WTC11 (cell line): ENCODE measurements at regions not wholly inside any gene's neighbourhood (a gene's known extent, or its start where the extent isn't known, plus 50 kb on each side); places are given as distances from the start of the nearest gene placed in this dataset.

Source experiments
- ATAC-seq: fragments of 200-7000 bp; cut with Tn5 transposase; 2 replicates; pipeline ENCODE4 v1.10.0; 2021; ENCODE audit warnings: mild to moderate bottlenecking, moderate library complexity
- CTCF ChIA-PET: fragments of 300-600 bp; sonication (Branson Sonifier 250); formaldehyde crosslinking; loops from one replicate; lab custom pipeline; 2021; ENCODE audit warnings: antibody characterized with exemption; lab: Charles Lee
- POLR2A ChIA-PET: fragments of 350-600 bp; sonication (Branson Sonifier 250); formaldehyde crosslinking; loops from one replicate; lab custom pipeline; 2021; ENCODE audit warnings: antibody characterized with exemption; lab: Charles Lee
- DNase-seq: peaks from one replicate; pipeline ENCODE4 v3.0.0; 2021; ENCODE audit warnings: low spot score
- H3K27ac Mint-ChIP-seq: 2 replicates; pipeline ENCODE4 v1.8.0; 2021; ENCODE audit warnings: mixed read lengths
- H3K27me3 Mint-ChIP-seq: 2 replicates; pipeline ENCODE4 v1.8.0; 2021; ENCODE audit warnings: low read depth, mild to moderate bottlenecking, moderate library complexity, mixed read lengths
- H3K36me3 Mint-ChIP-seq: 2 replicates; pipeline ENCODE4 v1.8.0; 2021; ENCODE audit warnings: mixed read lengths
- H3K4me1 Mint-ChIP-seq: 2 replicates; pipeline ENCODE4 v1.8.0; 2022; ENCODE audit warnings: mixed read lengths
- H3K4me3 Mint-ChIP-seq: 2 replicates; pipeline ENCODE4 v1.8.0; 2021; ENCODE audit warnings: mild to moderate bottlenecking, moderate library complexity, mixed read lengths
- H3K9me3 Mint-ChIP-seq: 2 replicates; pipeline ENCODE4 v1.8.0; 2021; ENCODE audit warnings: mixed read lengths
- AR ChIP-seq: fragments of 250-450 bp; sonication (Bioruptor Pico); IDR thresholded peaks from 2 replicates; pipeline ENCODE4 v1.9.0; 2021; ENCODE audit warnings: mild to moderate bottlenecking
- ATF2 ChIP-seq: sonication (generic); formaldehyde crosslinking; IDR thresholded peaks from 2 replicates; pipeline ENCODE4 v1.8.1; 2022; ENCODE audit warnings: low read depth, missing genetic modification reagents, borderline replicate concordance
- CBFB ChIP-seq: sonication (generic); formaldehyde crosslinking; IDR thresholded peaks from 2 replicates; pipeline ENCODE4 v1.8.1; 2022; ENCODE audit warnings: mild to moderate bottlenecking, low read depth, missing genetic modification reagents
- CREB1 ChIP-seq: sonication (generic); formaldehyde crosslinking; IDR thresholded peaks from 2 replicates; pipeline ENCODE4 v1.8.0; 2023; ENCODE audit warnings: mild to moderate bottlenecking, missing genetic modification reagents
- E2F4 ChIP-seq: sonication (generic); formaldehyde crosslinking; IDR thresholded peaks from 2 replicates; pipeline ENCODE4 v1.8.1; 2022; ENCODE audit warnings: low read depth, mild to moderate bottlenecking, moderate library complexity, missing genetic modification reagents, borderline replicate concordance
- ELF4 ChIP-seq: sonication (generic); formaldehyde crosslinking; IDR thresholded peaks from 2 replicates; pipeline ENCODE4 v1.8.1; 2022; ENCODE audit warnings: low read depth, mild to moderate bottlenecking, moderate library complexity, missing genetic modification reagents
- EMX1 ChIP-seq: fragments of 250-450 bp; sonication (Bioruptor Pico); IDR thresholded peaks from 2 replicates; pipeline ENCODE4 v1.8.0; 2021; ENCODE audit warnings: mild to moderate bottlenecking
- FOXP1 ChIP-seq: sonication (generic); formaldehyde crosslinking; IDR thresholded peaks from 2 replicates; pipeline ENCODE4 v1.8.0; 2022; ENCODE audit warnings: missing genetic modification reagents, mild to moderate bottlenecking, moderate library complexity, borderline replicate concordance
- HMGA2 ChIP-seq: fragments of 250-450 bp; sonication (Bioruptor Pico); IDR thresholded peaks from 2 replicates; pipeline ENCODE4 v1.4.0; 2021; ENCODE audit warnings: mild to moderate bottlenecking, moderate library complexity
- JUN ChIP-seq: sonication (generic); formaldehyde crosslinking; IDR thresholded peaks from 2 replicates; pipeline ENCODE4 v1.8.0; 2023; ENCODE audit warnings: mild to moderate bottlenecking, missing genetic modification reagents
- PRDM15 ChIP-seq: sonication (generic); formaldehyde crosslinking; IDR thresholded peaks from 2 replicates; pipeline ENCODE4 v1.8.0; 2022; ENCODE audit warnings: missing genetic modification reagents
- TEAD1 ChIP-seq: sonication (generic); formaldehyde crosslinking; IDR thresholded peaks from 2 replicates; pipeline ENCODE4 v1.8.0; 2022; ENCODE audit warnings: mild to moderate bottlenecking, missing genetic modification reagents
- TEAD4 ChIP-seq: sonication (generic); formaldehyde crosslinking; IDR thresholded peaks from 2 replicates; pipeline ENCODE4 v1.8.0; 2022; ENCODE audit warnings: mild to moderate bottlenecking, missing genetic modification reagents
- USF1 ChIP-seq: sonication (generic); formaldehyde crosslinking; IDR thresholded peaks from 2 replicates; pipeline ENCODE4 v1.8.0; 2022; ENCODE audit warnings: mild to moderate bottlenecking, missing genetic modification reagents
- USF2 ChIP-seq: sonication (generic); formaldehyde crosslinking; IDR thresholded peaks from 2 replicates; pipeline ENCODE4 v1.8.1; 2023; ENCODE audit warnings: mild to moderate bottlenecking, missing genetic modification reagents, moderate library complexity
- ZNF512 ChIP-seq: sonication (generic); formaldehyde crosslinking; IDR thresholded peaks from 2 replicates; pipeline ENCODE4 v1.8.1; 2022; ENCODE audit warnings: missing genetic modification reagents, borderline replicate concordance

- Mint-ChIP-seq H3K9me3 (peaks cover 12% of the 10 kb centered on the region), H3K4me3 (no peak overlapping the region), H3K27me3 (peaks cover 12% of the 10 kb centered on the region), H3K4me1 (peaks cover 11% of the 10 kb centered on the region), H3K27ac (no peak overlapping the region), H3K36me3 (peaks cover 8% of the 10 kb centered on the region)
- no peak for DNase-seq
- CTCF ChIA-PET: no interaction called here
- no peak for ATAC-seq
- TF ChIP-seq ELF4 (CRISPR knock-in tag) (no peak), EMX1 (no peak), ZNF512 (CRISPR knock-in tag) (no peak), HMGA2 (CRISPR knock-in tag) (no peak), USF2 (CRISPR knock-in tag) (no peak), ATF2 (CRISPR knock-in tag) (no peak)
- POLR2A ChIA-PET: no interaction called here
Observed at GRCh38 chr6:19382676-19383075, 454.5 kb upstream of the ID4 start.

- no peak for TF ChIP-seq TEAD4
- POLR2A ChIA-PET: no interaction called here
- CTCF ChIA-PET: no interaction called here
- H3K27ac Mint-ChIP-seq: no peak overlapping the region
- no peaks in the 10 kb centered on the region for H3K36me3 Mint-ChIP-seq
- no peak overlapping the region for H3K4me3 Mint-ChIP-seq
- DNase-seq (no peak), ATAC-seq (no peak)
- H3K27me3 Mint-ChIP-seq: no peaks in the 10 kb centered on the region
- peaks cover 9% of the 10 kb centered on the region for H3K9me3 Mint-ChIP-seq
- H3K4me1 Mint-ChIP-seq: no peaks in the 10 kb centered on the region
Observed at GRCh38 chr6:19391926-19392325, 445.2 kb upstream of the ID4 start.

- ChIA-PET POLR2A (no interaction called here), CTCF (no interaction called here)
- DNase-seq (no peak), ATAC-seq (no peak)
- Mint-ChIP-seq H3K27me3 (no peaks in the 10 kb centered on the region), H3K4me1 (no peaks in the 10 kb centered on the region), H3K4me3 (no peak overlapping the region), H3K9me3 (peaks cover 9% of the 10 kb centered on the region), H3K36me3 (no peaks in the 10 kb centered on the region), H3K27ac (no peak overlapping the region)
- TF ChIP-seq JUN (CRISPR knock-in tag): no peak
Observed at GRCh38 chr6:19394051-19394450, 443.1 kb upstream of the ID4 start.

- Mint-ChIP-seq H3K4me1 (no peaks in the 10 kb centered on the region), H3K36me3 (no peaks in the 10 kb centered on the region; the same call in 1 of the 2 replicates), H3K4me3 (no peak overlapping the region), H3K9me3 (peaks cover 9% of the 10 kb centered on the region), H3K27me3 (no peaks in the 10 kb centered on the region), H3K27ac (no peak overlapping the region)
- no peak for DNase-seq
- ATAC-seq: no peak
- ChIA-PET POLR2A (no interaction called here), CTCF (no interaction called here)
- TF ChIP-seq PRDM15 (no peak), USF2 (CRISPR knock-in tag) (no peak), CREB1 (CRISPR knock-in tag) (no peak), FOXP1 (no peak), AR (CRISPR knock-in tag) (no peak), USF1 (CRISPR knock-in tag) (no peak), TEAD1 (CRISPR knock-in tag) (no peak), E2F4 (no peak), CBFB (CRISPR knock-in tag) (no peak)
Observed at GRCh38 chr6:19394687-19395086, 442.5 kb upstream of the ID4 start.
